SK-N-SH (cell line): ENCODE measurements at regions not wholly inside any gene's neighbourhood (a gene's known extent, or its start where the extent isn't known, plus 50 kb on each side); places are given as distances from the start of the nearest gene placed in this dataset.

Experiments used
- CTCF ChIA-PET: fragments of 300-600, 350-600 bp; formaldehyde crosslinking; extraction: SDS; loops from one replicate; lab custom pipeline; 2021; lab: Yijun Ruan, JAX
- POLR2A ChIA-PET: fragments of 350-600 bp; sonication (Branson Sonifier 250); formaldehyde crosslinking; extraction: SDS; loops from one replicate; lab custom pipeline; 2020; ENCODE audit warnings: antibody characterized with exemption, inconsistent platforms; lab: Yijun Ruan, JAX
- DNase-seq: peaks from one replicate; pipeline ENCODE4 v3.0.0; 2012
- H2AFZ ChIP-seq: fragments of 200-600 bp; sonication (generic); 2 replicates; pipeline ENCODE4 v1.8.1; 2016; ENCODE audit warnings: antibody characterized with exemption, mild to moderate bottlenecking, low read depth
- H3F3A ChIP-seq: fragments of 200-600 bp; sonication (generic); replicated peaks from 2 replicates; pipeline ENCODE3; 2016; ENCODE audit warnings: antibody characterized with exemption, mild to moderate bottlenecking; ENCODE audit not compliant: insufficient read depth
- H3K27ac ChIP-seq, 2 experiments: fragments of 200-500 bp in 1 of 2; fragments of 200-600 bp in 1 of 2; sonication (Bioruptor generic) in 1 of 2; sonication (generic), shearing (Covaris generic) in 1 of 2; 2 replicates each; pipeline versions ENCODE4 v1.5.1 to v1.6.1; 2014 to 2016; ENCODE audit warnings: low read depth in 2 of 2, inconsistent platforms in 1 of 2, low read length in 1 of 2, mild to moderate bottlenecking in 1 of 2, mixed read lengths in 1 of 2
- H3K27me3 ChIP-seq: fragments of 200-600 bp; sonication (generic), shearing (Covaris generic); 2 replicates; pipeline ENCODE4 v1.6.1; 2016; ENCODE audit warnings: mixed run types; ENCODE audit not compliant: insufficient read depth
- H3K36me3 ChIP-seq, 2 experiments: fragments of 200-500 bp in 1 of 2; fragments of 200-600 bp in 1 of 2; sonication (Bioruptor generic) in 1 of 2; sonication (generic) in 1 of 2; replicated peaks in 1 of 2; 2 replicates each; pipeline versions ENCODE3 to v1.5.1; 2014 to 2016; ENCODE audit warnings: low read length in 1 of 2, mild to moderate bottlenecking in 1 of 2; ENCODE audit not compliant: insufficient read depth in 2 of 2, control insufficient read depth in 1 of 2
- H3K4me1 ChIP-seq, 2 experiments: fragments of 200-500 bp in 1 of 2; fragments of 200-600 bp in 1 of 2; sonication (Bioruptor generic) in 1 of 2; sonication (generic), shearing (Covaris generic) in 1 of 2; 2 replicates each; pipeline versions ENCODE4 v1.5.1 to v1.6.1; 2014 to 2016; ENCODE audit warnings: low read depth in 1 of 2, low read length in 1 of 2, mixed run types in 1 of 2; ENCODE audit not compliant: insufficient read depth in 2 of 2, control insufficient read depth in 1 of 2
- H3K4me2 ChIP-seq: fragments of 200-600 bp; sonication (generic), shearing (Covaris generic); 2 replicates; pipeline ENCODE4 v1.6.1; 2017; ENCODE audit warnings: mixed run types
- H3K4me3 ChIP-seq, 2 experiments: fragments of 200-500 bp in 1 of 2; fragments of 200-600 bp in 1 of 2; sonication (Bioruptor generic) in 1 of 2; sonication (generic), shearing (Covaris generic) in 1 of 2; 2 replicates each; pipeline versions ENCODE4 v1.5.1 to v1.8.1; 2014 to 2016; ENCODE audit warnings: low read depth in 2 of 2, inconsistent platforms in 1 of 2, low read length in 1 of 2, mild to moderate bottlenecking in 1 of 2, mixed read lengths in 1 of 2, moderate library complexity in 1 of 2
- H3K79me2 ChIP-seq: fragments of 200-600 bp; sonication (generic); 2 replicates; pipeline ENCODE4 v1.8.1; 2017; ENCODE audit warnings: mild to moderate bottlenecking; ENCODE audit not compliant: insufficient read depth
- H3K9ac ChIP-seq: fragments of 200-600 bp; sonication (generic); 2 replicates; pipeline ENCODE4 v1.6.1; 2017; ENCODE audit warnings: mixed run types
- H3K9me2 ChIP-seq: fragments of 200-600 bp; sonication (generic); 2 replicates; pipeline ENCODE4 v1.6.1; 2017; ENCODE audit warnings: mixed run types
- H3K9me3 ChIP-seq: fragments of 200-600 bp; sonication (generic); 2 replicates; pipeline ENCODE4 v1.6.1; 2017; ENCODE audit warnings: mixed run types, mild to moderate bottlenecking, moderate library complexity
- H4K20me1 ChIP-seq: fragments of 200-600 bp; sonication (generic); 2 replicates; pipeline ENCODE4 v1.6.1; 2017; ENCODE audit warnings: mild to moderate bottlenecking, mixed run types; ENCODE audit not compliant: insufficient read depth
- CHD2 ChIP-seq: fragments of 150-350 bp; IDR thresholded peaks from 2 replicates; pipeline ENCODE4 v1.6.1; 2018; ENCODE audit warnings: low read length; ENCODE audit not compliant: partially characterized antibody
- ELF1 ChIP-seq: IDR thresholded peaks from 2 replicates; pipeline ENCODE4 v1.4.0; 2012
- EP300 ChIP-seq, 2 experiments: IDR thresholded peaks; 2 replicates each; pipeline versions ENCODE4 v1.4.0 to v1.6.1; 2012; ENCODE audit warnings: borderline replicate concordance in 1 of 2, low read depth in 1 of 2, low read length in 1 of 2
- EZH2phosphoT487 ChIP-seq: fragments of 200-600 bp; sonication (generic); IDR thresholded peaks from 2 replicates; pipeline ENCODE4 v1.6.1; 2017; ENCODE audit warnings: low read depth, mixed run types, mild to moderate bottlenecking, antibody characterized with exemption, moderate library complexity, borderline replicate concordance
- FOXM1 ChIP-seq: IDR thresholded peaks from 2 replicates; pipeline ENCODE4 v1.4.0; 2012; ENCODE audit warnings: low read depth, mild to moderate bottlenecking
- GATA2 ChIP-seq: sonication (generic); formaldehyde crosslinking; IDR thresholded peaks from 2 replicates; pipeline ENCODE4 v1.5.0; 2020; ENCODE audit warnings: mild to moderate bottlenecking, missing genetic modification reagents
- IRF3 ChIP-seq: fragments of 150-350 bp; IDR thresholded peaks from 2 replicates; pipeline ENCODE4 v1.6.1; 2016; ENCODE audit warnings: mild to moderate bottlenecking, low read depth, low read length
- MAX ChIP-seq: IDR thresholded peaks from 2 replicates; pipeline ENCODE4 v1.4.0; 2012; ENCODE audit warnings: low read depth
- MEF2A ChIP-seq: IDR thresholded peaks from 2 replicates; pipeline ENCODE4 v1.4.0; 2012; ENCODE audit warnings: low read depth, borderline replicate concordance
- MXI1 ChIP-seq: IDR thresholded peaks from 2 replicates; pipeline ENCODE4 v1.6.1; 2012; ENCODE audit warnings: mild to moderate bottlenecking, low read depth, low read length, improper control_type of control experiment
- NFIC ChIP-seq: IDR thresholded peaks from 2 replicates; pipeline ENCODE4 v1.4.0; 2012; ENCODE audit warnings: borderline replicate concordance
- NRF1 ChIP-seq: IDR thresholded peaks from 2 replicates; pipeline ENCODE4 v1.6.1; 2012; ENCODE audit warnings: low read depth, mild to moderate bottlenecking, low read length
- RCOR1 ChIP-seq: fragments of 150-350 bp; IDR thresholded peaks from 2 replicates; pipeline ENCODE4 v1.6.1; 2017; ENCODE audit warnings: antibody characterized with exemption, low read length
- RFX5 ChIP-seq: IDR thresholded peaks from 2 replicates; pipeline ENCODE4 v1.6.1; 2012; ENCODE audit warnings: mild to moderate bottlenecking, improper control_type of control experiment, low read length
- SMC3 ChIP-seq: IDR thresholded peaks from 2 replicates; pipeline ENCODE4 v1.6.1; 2012; ENCODE audit warnings: low read depth, low read length, improper control_type of control experiment
- TAF1 ChIP-seq: IDR thresholded peaks from 2 replicates; pipeline ENCODE4 v1.6.1; 2012; ENCODE audit warnings: low read depth, mild to moderate bottlenecking, low read length, moderate library complexity, borderline replicate concordance
- TCF12 ChIP-seq: IDR thresholded peaks from 2 replicates; pipeline ENCODE4 v1.4.0; 2012
- USF1 ChIP-seq: IDR thresholded peaks from 2 replicates; pipeline ENCODE4 v1.4.0; 2012; ENCODE audit warnings: low read depth, borderline replicate concordance
- USF2 ChIP-seq: fragments of 150-350 bp; IDR thresholded peaks from 2 replicates; pipeline ENCODE4 v1.6.1; 2017; ENCODE audit warnings: antibody characterized with exemption, low read length, low read depth, borderline replicate concordance
- ZBTB33 ChIP-seq: IDR thresholded peaks from 2 replicates; pipeline ENCODE4 v1.4.0; 2012; ENCODE audit warnings: low read depth, borderline replicate concordance
- WGBS: methylation state at CpG from one replicate; pipeline ENCODE4 v1.1.6; 2017; ENCODE audit warnings: low lambda C conversion rate; 5-methylcytosine and 5-hydroxymethylcytosine counted together

- TF ChIP-seq ZBTB33 (no peak), SMC3 (no peak), RFX5 (no peak), RCOR1 (no peak)
Observed at GRCh38 chr3:193964517-193964880, 171.4 kb upstream of the HES1 start (continued).

- Histone ChIP-seq H3F3A (no peaks in the 10 kb centered on the region), H3K27me3 (peaks cover 4% of the 10 kb centered on the region), H3K36me3 (no peaks in the 10 kb centered on the region), H3K9ac (no peak overlapping the region), H3K4me2 (no peak overlapping the region), H3K9me2 (no peaks in the 10 kb centered on the region), H2AFZ (no peak overlapping the region), H3K79me2 (no peaks in the 10 kb centered on the region), H3K9me3 (no peaks in the 10 kb centered on the region), H3K4me1 (no peaks in the 10 kb centered on the region; a peak in 1 of 4 replicates), H3K27ac (no peak overlapping the region), H3K4me3 (no peak overlapping the region), H4K20me1 (no peaks in the 10 kb centered on the region)
- 63% methylated on average over 5 of the region's 5 CpGs for WGBS
- ChIA-PET POLR2A (no interaction called here), CTCF (interaction anchor here (0.6 to 1.7 kb wide), 5 partner anchors 14 to 347 kb away, joined by 3 to 6 read pairs (median 4); no protein-coding TSS in a partner anchor)
- no peak for TF ChIP-seq CHD2
- no peak for TF ChIP-seq USF2
- TF ChIP-seq TCF12 = no peak
- TF ChIP-seq FOXM1 = no peak
- no peak for TF ChIP-seq TAF1
- TF ChIP-seq GATA2 (CRISPR knock-in tag) = no peak
- TF ChIP-seq NFIC = no peak
- TF ChIP-seq IRF3 = no peak
- TF ChIP-seq MXI1 = no peak
- no peak for TF ChIP-seq MAX
- no peak for TF ChIP-seq MEF2A
- no peak for TF ChIP-seq ELF1
- TF ChIP-seq RCOR1 = no peak
- no peak for TF ChIP-seq EZH2phosphoT487
- no peak for TF ChIP-seq EP300 (IDR thresholded peaks at IDR 0.05; ENCODE audit: borderline replicate concordance in 1 of 2, low read depth in 1 of 2, low read length in 1 of 2)
- no peak for TF ChIP-seq NRF1
- TF ChIP-seq USF1 = no peak
- no peak for DNase-seq
Observed at GRCh38 chr3:193968380-193968974, 167.5 kb upstream of the HES1 start.
